Liver (tissue), 8 donors: ENCODE measurements at regions not wholly inside any gene's neighbourhood (a gene's known extent, or its start where the extent isn't known, plus 50 kb on each side); places are given as distances from the start of the nearest gene placed in this dataset.

ENCODE experiments used
- DNase-seq: peaks from one replicate; pipeline ENCODE4 v3.0.0-alpha.2; 2017; ENCODE audit warnings: low spot score
- H3K27ac ChIP-seq, 2 donors: one replicate each; pipeline ENCODE4 v1.7.0; 2013; ENCODE audit warnings: inconsistent platforms in 2 of 2, low read length in 2 of 2, control low read depth in 1 of 2, low read depth in 1 of 2, mild to moderate bottlenecking in 1 of 2
- H3K27me3 ChIP-seq, 4 donors: one replicate each; pipeline versions ENCODE4 v1.6.1 to v1.7.0; 2013; ENCODE audit warnings: low read length in 3 of 4, inconsistent platforms in 1 of 4, mild to moderate bottlenecking in 1 of 4, moderate library complexity in 1 of 4; ENCODE audit not compliant: control insufficient read depth in 4 of 4, insufficient read depth in 4 of 4
- H3K36me3 ChIP-seq, 4 donors: one replicate each; pipeline versions ENCODE4 v1.6.1 to v1.7.0; 2013; ENCODE audit warnings: low read length in 3 of 4, mild to moderate bottlenecking in 3 of 4, low read depth in 1 of 4, moderate library complexity in 1 of 4; ENCODE audit not compliant: control insufficient read depth in 4 of 4, insufficient read depth in 3 of 4
- H3K4me1 ChIP-seq, 4 donors: one replicate each; pipeline versions ENCODE4 v1.6.1 to v1.7.0; 2013; ENCODE audit warnings: low read length in 3 of 4, mild to moderate bottlenecking in 3 of 4, moderate library complexity in 1 of 4; ENCODE audit not compliant: control insufficient read depth in 4 of 4, insufficient read depth in 4 of 4
- H3K4me3 ChIP-seq, 3 donors: one replicate each; pipeline versions ENCODE4 v1.6.1 to v1.7.0; 2013; ENCODE audit warnings: low read length in 3 of 3, control low read depth in 1 of 3, low read depth in 1 of 3, mild to moderate bottlenecking in 1 of 3
- H3K9ac ChIP-seq, 2 donors: one replicate each; pipeline ENCODE4 v1.7.0; 2013; ENCODE audit warnings: low read length in 2 of 2, mild to moderate bottlenecking in 2 of 2, moderate library complexity in 2 of 2, control low read depth in 1 of 2, low read depth in 1 of 2
- H3K9me3 ChIP-seq, 4 donors: one replicate each; pipeline versions ENCODE4 v1.6.1 to v1.7.0; 2013; ENCODE audit warnings: low read length in 3 of 4; ENCODE audit not compliant: control insufficient read depth in 4 of 4
- EGR1 ChIP-seq, 2 donors: IDR thresholded peaks; 2 replicates each; pipeline ENCODE4 v1.6.1; 2016 to 2018; ENCODE audit warnings: antibody characterized with exemption in 2 of 2, low read depth in 2 of 2
- GABPA ChIP-seq, 2 donors: IDR thresholded peaks in 1 of 2; conservative IDR thresholded peaks in 1 of 2; 2 replicates each; pipeline ENCODE4 v1.6.1; 2016; ENCODE audit warnings: antibody characterized with exemption in 2 of 2, mild to moderate bottlenecking in 1 of 2, moderate library complexity in 1 of 2
- HNF4A ChIP-seq, 2 donors: conservative IDR thresholded peaks; 2 replicates each; pipeline ENCODE4 v1.6.1; 2016; ENCODE audit warnings: antibody characterized with exemption in 2 of 2, mild to moderate bottlenecking in 2 of 2
- NR2F2 ChIP-seq: IDR thresholded peaks from 2 replicates; pipeline ENCODE4 v1.6.1; 2016; ENCODE audit warnings: antibody characterized with exemption
- RAD21 ChIP-seq, 2 donors: IDR thresholded peaks; 2 replicates each; pipeline ENCODE4 v1.6.1; 2016; ENCODE audit warnings: antibody characterized with exemption in 2 of 2, mild to moderate bottlenecking in 2 of 2
- SP1 ChIP-seq: IDR thresholded peaks from 2 replicates; pipeline ENCODE4 v1.6.1; 2018; ENCODE audit warnings: antibody characterized with exemption, mild to moderate bottlenecking
- WGBS: extraction: QIAGEN DNeasy Blood & Tissue Kit; methylation state at CpG from one replicate; pipeline ENCODE4 v1.1.7; 2013; 5-methylcytosine and 5-hydroxymethylcytosine counted together
- TF ChIP-seq, protein P1 (sequence below): fragments of 150-350 bp; IDR thresholded peaks from 2 replicates; pipeline ENCODE4 v1.5.1; 2017; ENCODE audit warnings: improper control_type of control experiment, low read depth, low read length; ENCODE audit not compliant: missing input control
- TF ChIP-seq, protein P2 (sequence below): IDR thresholded peaks from 2 replicates; pipeline ENCODE4 v1.6.1; 2016; ENCODE audit warnings: antibody characterized with exemption
- TF ChIP-seq, protein P3 (sequence below): IDR thresholded peaks from 2 replicates; pipeline ENCODE4 v1.6.1; 2016; ENCODE audit warnings: antibody characterized with exemption
- TF ChIP-seq, protein P4 (sequence below): IDR thresholded peaks from 2 replicates; pipeline ENCODE4 v1.6.1; 2016; ENCODE audit warnings: antibody characterized with exemption, mild to moderate bottlenecking
- donor health status: healthy.
- donor health status: healthy.
- donor health status: healthy.
- donor health status: healthy.
- donor health status: healthy.

DNA sequence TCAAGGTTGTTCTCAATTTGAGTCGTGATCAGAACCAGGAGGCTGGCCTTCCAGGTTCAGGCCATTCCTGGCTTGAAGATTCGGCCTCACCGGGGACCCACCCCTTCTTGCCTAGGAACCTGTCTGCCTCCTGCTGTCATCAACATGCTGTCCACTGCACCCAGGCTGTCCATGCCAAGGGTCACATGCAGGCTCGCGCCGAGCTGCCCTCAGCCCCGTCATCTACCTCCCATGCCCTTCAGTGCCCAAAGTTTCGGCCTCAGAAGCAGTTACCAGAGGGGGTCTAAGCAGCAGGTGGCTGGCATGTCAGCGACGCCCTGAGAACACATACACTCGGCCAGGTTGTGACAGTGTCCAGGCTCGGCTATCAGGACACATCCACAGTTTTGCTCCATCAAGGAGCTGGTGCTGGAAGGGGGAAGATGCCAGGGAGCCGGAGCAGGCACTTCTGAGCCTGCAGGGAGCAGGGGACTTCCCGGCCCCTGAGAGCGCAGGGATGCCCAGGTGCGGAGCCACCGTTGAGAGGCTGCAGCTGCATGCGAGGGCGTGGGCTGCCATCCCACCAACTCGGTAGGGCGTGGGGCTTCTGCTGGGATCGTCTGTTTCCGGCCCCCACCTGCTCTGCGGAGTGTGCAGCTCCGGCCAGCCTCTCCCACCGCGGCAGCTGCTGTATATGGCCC lies 590.9 kb upstream of the SLITRK5 start (continued):
- TF ChIP-seq HNF4A (conservative IDR thresholded peaks at IDR 0.05) (no peak), GABPA (IDR thresholded peaks at IDR 0.05 in 1 of 2, conservative IDR thresholded peaks at IDR 0.05 in 1 of 2) (no peak)

DNA sequence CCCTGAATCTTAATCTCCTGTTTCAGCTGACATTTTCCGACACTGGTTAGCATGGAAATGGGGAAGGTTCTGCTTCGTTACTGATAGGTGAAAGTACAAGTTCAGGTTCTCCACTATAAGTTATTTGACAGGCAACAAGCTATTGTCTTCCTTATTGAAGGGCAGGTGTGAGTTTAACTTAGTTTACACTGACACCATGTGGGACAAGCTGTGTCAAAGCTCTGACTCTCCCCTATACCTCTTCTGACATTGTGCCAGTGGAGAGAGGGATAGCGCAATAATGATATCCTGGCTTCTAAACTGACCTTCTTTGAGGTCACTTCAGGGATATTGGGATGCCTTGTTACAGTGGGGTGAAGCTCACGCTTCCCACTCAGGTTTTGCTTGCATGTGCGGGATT lies 587.0 kb upstream of the SLITRK5 start:
- Histone ChIP-seq H3K9me3 (no peaks in the 10 kb centered on the region), H3K9ac (no peak overlapping the region), H3K27me3 (no peaks in the 10 kb centered on the region), H3K36me3 (no peaks in the 10 kb centered on the region), H3K4me1 (no peaks in the 10 kb centered on the region), H3K27ac (no peak overlapping the region), H3K4me3 (no peak overlapping the region)
- WGBS: 78% methylated on average over 5 of the region's 5 CpGs
- TF ChIP-seq EGR1 (IDR thresholded peaks at IDR 0.05; ENCODE audit: low read depth in 2 of 2): no peak
- TF ChIP-seq, protein P1, sequence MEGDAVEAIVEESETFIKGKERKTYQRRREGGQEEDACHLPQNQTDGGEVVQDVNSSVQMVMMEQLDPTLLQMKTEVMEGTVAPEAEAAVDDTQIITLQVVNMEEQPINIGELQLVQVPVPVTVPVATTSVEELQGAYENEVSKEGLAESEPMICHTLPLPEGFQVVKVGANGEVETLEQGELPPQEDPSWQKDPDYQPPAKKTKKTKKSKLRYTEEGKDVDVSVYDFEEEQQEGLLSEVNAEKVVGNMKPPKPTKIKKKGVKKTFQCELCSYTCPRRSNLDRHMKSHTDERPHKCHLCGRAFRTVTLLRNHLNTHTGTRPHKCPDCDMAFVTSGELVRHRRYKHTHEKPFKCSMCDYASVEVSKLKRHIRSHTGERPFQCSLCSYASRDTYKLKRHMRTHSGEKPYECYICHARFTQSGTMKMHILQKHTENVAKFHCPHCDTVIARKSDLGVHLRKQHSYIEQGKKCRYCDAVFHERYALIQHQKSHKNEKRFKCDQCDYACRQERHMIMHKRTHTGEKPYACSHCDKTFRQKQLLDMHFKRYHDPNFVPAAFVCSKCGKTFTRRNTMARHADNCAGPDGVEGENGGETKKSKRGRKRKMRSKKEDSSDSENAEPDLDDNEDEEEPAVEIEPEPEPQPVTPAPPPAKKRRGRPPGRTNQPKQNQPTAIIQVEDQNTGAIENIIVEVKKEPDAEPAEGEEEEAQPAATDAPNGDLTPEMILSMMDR: no peak
- peak; percentile 40 to 55 for TF ChIP-seq RAD21 (IDR thresholded peaks at IDR 0.05)
- TF ChIP-seq, protein P2, sequence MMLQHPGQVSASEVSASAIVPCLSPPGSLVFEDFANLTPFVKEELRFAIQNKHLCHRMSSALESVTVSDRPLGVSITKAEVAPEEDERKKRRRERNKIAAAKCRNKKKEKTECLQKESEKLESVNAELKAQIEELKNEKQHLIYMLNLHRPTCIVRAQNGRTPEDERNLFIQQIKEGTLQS: no peak
- TF ChIP-seq, protein P3, sequence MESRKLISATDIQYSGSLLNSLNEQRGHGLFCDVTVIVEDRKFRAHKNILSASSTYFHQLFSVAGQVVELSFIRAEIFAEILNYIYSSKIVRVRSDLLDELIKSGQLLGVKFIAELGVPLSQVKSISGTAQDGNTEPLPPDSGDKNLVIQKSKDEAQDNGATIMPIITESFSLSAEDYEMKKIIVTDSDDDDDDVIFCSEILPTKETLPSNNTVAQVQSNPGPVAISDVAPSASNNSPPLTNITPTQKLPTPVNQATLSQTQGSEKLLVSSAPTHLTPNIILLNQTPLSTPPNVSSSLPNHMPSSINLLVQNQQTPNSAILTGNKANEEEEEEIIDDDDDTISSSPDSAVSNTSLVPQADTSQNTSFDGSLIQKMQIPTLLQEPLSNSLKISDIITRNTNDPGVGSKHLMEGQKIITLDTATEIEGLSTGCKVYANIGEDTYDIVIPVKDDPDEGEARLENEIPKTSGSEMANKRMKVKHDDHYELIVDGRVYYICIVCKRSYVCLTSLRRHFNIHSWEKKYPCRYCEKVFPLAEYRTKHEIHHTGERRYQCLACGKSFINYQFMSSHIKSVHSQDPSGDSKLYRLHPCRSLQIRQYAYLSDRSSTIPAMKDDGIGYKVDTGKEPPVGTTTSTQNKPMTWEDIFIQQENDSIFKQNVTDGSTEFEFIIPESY: no peak
- no peak for TF ChIP-seq NR2F2
- TF ChIP-seq, protein P4, sequence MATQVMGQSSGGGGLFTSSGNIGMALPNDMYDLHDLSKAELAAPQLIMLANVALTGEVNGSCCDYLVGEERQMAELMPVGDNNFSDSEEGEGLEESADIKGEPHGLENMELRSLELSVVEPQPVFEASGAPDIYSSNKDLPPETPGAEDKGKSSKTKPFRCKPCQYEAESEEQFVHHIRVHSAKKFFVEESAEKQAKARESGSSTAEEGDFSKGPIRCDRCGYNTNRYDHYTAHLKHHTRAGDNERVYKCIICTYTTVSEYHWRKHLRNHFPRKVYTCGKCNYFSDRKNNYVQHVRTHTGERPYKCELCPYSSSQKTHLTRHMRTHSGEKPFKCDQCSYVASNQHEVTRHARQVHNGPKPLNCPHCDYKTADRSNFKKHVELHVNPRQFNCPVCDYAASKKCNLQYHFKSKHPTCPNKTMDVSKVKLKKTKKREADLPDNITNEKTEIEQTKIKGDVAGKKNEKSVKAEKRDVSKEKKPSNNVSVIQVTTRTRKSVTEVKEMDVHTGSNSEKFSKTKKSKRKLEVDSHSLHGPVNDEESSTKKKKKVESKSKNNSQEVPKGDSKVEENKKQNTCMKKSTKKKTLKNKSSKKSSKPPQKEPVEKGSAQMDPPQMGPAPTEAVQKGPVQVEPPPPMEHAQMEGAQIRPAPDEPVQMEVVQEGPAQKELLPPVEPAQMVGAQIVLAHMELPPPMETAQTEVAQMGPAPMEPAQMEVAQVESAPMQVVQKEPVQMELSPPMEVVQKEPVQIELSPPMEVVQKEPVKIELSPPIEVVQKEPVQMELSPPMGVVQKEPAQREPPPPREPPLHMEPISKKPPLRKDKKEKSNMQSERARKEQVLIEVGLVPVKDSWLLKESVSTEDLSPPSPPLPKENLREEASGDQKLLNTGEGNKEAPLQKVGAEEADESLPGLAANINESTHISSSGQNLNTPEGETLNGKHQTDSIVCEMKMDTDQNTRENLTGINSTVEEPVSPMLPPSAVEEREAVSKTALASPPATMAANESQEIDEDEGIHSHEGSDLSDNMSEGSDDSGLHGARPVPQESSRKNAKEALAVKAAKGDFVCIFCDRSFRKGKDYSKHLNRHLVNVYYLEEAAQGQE: no peak
- no peak for TF ChIP-seq SP1
- no peak for DNase-seq

DNA sequence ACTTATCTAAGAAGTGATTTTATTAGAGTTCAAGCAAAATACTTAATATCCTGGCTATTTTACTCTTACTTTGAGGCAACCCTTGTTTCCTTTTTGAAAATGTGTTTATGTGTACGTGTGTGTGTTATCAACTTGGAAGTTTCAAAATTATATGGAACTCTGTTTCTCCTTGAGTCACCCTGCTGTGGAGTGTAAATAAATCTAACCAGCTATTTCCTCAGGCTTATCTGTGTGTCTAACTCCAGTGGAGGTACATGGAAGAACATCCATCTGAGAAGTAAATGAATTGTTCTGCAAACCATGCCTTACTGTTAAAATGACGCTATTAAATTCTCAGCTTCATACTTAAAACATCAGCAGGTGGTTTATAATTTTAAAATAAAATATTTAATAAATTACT lies 583.4 kb upstream of the SLITRK5 start:
- Histone ChIP-seq H3K27me3 (no peaks in the 10 kb centered on the region), H3K4me1 (no peaks in the 10 kb centered on the region)
- WGBS: 77% methylated on average over 2 of the region's 2 CpGs

More for the DNA sequence above, 583.4 kb upstream of the SLITRK5 start:
- no peak overlapping the region for H3K9ac ChIP-seq
- no peak for TF ChIP-seq GABPA (IDR thresholded peaks at IDR 0.05 in 1 of 2, conservative IDR thresholded peaks at IDR 0.05 in 1 of 2)
- no peaks in the 10 kb centered on the region for H3K36me3 ChIP-seq
- no peak overlapping the region for H3K27ac ChIP-seq
- no peak for DNase-seq
- no peak overlapping the region for H3K4me3 ChIP-seq
- no peaks in the 10 kb centered on the region for H3K9me3 ChIP-seq
